ENCODE measurements at regions not wholly inside any gene's neighbourhood (a gene's known extent, or its start where the extent isn't known, plus 50 kb on each side); places are given as distances from the start of the nearest gene placed in this dataset.

DNA sequence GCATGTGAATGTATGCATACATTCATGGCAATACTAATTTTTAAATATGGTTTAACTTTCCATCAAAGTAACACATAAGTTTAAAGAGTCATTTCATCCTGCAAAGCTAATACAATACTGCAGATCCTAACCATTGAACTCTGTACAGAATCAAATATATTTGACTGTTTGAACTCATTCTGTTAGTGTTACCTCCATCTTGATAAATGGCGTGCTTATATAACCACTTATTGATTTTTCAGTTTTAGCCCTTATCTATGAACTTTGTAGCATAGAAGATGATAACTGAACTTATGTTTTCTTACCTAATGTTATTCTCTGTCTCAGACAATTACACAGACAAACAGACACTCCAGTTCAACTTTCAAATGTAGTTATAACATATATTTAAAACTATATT is 731.0 kb upstream of the LRATD1 start:
- TF ChIP-seq CEBPB (IDR thresholded peaks at IDR 0.05) (no peak), POLR2A (IDR thresholded peaks at IDR 0.05; ENCODE audit: low read length) (no peak), JUNB (IDR thresholded peaks at IDR 0.05) (no peak), RFX5 (IDR thresholded peaks at IDR 0.05) (no peak), EP300 (IDR thresholded peaks at IDR 0.05) (no peak), KDM1A (IDR thresholded peaks at IDR 0.05; ENCODE audit: low read depth) (no peak), CHD2 (IDR thresholded peaks at IDR 0.05; ENCODE audit: low read length, partially characterized antibody) (no peak), ZC3H11A (IDR thresholded peaks at IDR 0.05) (no peak), RARB (CRISPR knock-in tag; IDR thresholded peaks at IDR 0.05) (no peak)
- TF ChIP-seq, protein P1, sequence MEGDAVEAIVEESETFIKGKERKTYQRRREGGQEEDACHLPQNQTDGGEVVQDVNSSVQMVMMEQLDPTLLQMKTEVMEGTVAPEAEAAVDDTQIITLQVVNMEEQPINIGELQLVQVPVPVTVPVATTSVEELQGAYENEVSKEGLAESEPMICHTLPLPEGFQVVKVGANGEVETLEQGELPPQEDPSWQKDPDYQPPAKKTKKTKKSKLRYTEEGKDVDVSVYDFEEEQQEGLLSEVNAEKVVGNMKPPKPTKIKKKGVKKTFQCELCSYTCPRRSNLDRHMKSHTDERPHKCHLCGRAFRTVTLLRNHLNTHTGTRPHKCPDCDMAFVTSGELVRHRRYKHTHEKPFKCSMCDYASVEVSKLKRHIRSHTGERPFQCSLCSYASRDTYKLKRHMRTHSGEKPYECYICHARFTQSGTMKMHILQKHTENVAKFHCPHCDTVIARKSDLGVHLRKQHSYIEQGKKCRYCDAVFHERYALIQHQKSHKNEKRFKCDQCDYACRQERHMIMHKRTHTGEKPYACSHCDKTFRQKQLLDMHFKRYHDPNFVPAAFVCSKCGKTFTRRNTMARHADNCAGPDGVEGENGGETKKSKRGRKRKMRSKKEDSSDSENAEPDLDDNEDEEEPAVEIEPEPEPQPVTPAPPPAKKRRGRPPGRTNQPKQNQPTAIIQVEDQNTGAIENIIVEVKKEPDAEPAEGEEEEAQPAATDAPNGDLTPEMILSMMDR (IDR thresholded peaks at IDR 0.05), result no peak
- TF ChIP-seq, protein P2, sequence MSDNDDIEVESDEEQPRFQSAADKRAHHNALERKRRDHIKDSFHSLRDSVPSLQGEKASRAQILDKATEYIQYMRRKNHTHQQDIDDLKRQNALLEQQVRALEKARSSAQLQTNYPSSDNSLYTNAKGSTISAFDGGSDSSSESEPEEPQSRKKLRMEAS (IDR thresholded peaks at IDR 0.05), result no peak
- TF ChIP-seq, protein P3, sequence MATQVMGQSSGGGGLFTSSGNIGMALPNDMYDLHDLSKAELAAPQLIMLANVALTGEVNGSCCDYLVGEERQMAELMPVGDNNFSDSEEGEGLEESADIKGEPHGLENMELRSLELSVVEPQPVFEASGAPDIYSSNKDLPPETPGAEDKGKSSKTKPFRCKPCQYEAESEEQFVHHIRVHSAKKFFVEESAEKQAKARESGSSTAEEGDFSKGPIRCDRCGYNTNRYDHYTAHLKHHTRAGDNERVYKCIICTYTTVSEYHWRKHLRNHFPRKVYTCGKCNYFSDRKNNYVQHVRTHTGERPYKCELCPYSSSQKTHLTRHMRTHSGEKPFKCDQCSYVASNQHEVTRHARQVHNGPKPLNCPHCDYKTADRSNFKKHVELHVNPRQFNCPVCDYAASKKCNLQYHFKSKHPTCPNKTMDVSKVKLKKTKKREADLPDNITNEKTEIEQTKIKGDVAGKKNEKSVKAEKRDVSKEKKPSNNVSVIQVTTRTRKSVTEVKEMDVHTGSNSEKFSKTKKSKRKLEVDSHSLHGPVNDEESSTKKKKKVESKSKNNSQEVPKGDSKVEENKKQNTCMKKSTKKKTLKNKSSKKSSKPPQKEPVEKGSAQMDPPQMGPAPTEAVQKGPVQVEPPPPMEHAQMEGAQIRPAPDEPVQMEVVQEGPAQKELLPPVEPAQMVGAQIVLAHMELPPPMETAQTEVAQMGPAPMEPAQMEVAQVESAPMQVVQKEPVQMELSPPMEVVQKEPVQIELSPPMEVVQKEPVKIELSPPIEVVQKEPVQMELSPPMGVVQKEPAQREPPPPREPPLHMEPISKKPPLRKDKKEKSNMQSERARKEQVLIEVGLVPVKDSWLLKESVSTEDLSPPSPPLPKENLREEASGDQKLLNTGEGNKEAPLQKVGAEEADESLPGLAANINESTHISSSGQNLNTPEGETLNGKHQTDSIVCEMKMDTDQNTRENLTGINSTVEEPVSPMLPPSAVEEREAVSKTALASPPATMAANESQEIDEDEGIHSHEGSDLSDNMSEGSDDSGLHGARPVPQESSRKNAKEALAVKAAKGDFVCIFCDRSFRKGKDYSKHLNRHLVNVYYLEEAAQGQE (IDR thresholded peaks at IDR 0.05), result no peak

Measured in A549 (cell line).